Stimulated activated naive CD8-positive, alpha-beta T cell treated with anti-CD3 and anti-CD28 coated beads, Interleukin-15, amount 100 ng/mL, for 72 hours (primary cell): ENCODE measurements at regions not wholly inside any gene's neighbourhood (a gene's known extent, or its start where the extent isn't known, plus 50 kb on each side); places are given as distances from the start of the nearest gene placed in this dataset.

ENCODE experiments used
- ATAC-seq: fragments of 150-1000 bp; cut with Tn5 transposase; 2 replicates; pipeline ENCODE4 v1.10.0; 2021; ENCODE audit warnings: mild to moderate bottlenecking, moderate library complexity
- DNase-seq, 2 donors: peaks; one replicate each; pipeline ENCODE4 v3.0.0; 2021 to 2022
- H3K27ac Mint-ChIP-seq, 2 donors: one replicate each; pipeline ENCODE4 v1.8.0; 2022; ENCODE audit warnings: mild to moderate bottlenecking in 2 of 2, mixed read lengths in 2 of 2, moderate library complexity in 2 of 2
- H3K27me3 Mint-ChIP-seq: one replicate; pipeline ENCODE4 v1.8.0; 2022; ENCODE audit warnings: mixed read lengths
- H3K4me1 Mint-ChIP-seq: one replicate; pipeline ENCODE4 v1.8.0; 2022; ENCODE audit warnings: mild to moderate bottlenecking, mixed read lengths
- H3K4me3 Mint-ChIP-seq, 2 donors: one replicate each; pipeline ENCODE4 v1.8.0; 2022; ENCODE audit warnings: mild to moderate bottlenecking in 2 of 2, mixed read lengths in 2 of 2, moderate library complexity in 1 of 2
- H3K9me3 Mint-ChIP-seq, 2 donors: one replicate each; pipeline ENCODE4 v1.8.0; 2022; ENCODE audit warnings: mixed read lengths in 2 of 2

DNA sequence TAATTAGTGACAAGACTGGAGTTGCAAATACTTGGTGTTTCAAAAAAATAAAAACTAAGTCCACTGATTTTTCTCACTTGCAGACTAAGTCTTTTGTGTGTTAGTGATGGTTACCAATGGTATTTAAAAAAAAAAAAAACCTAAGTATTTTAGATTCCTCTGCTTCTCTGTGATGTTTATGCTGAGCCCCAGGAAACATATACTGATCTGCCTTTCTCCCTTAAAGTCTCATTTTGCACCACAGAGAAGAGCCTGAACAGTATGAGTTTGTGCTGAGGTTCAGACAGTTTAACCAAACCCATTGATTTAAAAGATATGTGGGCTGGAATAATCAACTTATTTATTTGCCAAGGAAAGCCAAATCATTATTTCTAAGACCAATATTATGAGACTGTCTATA lies 1305.0 kb downstream of the PCDH18 start:
- Mint-ChIP-seq H3K4me3 (no peak overlapping the region), H3K27ac (no peak overlapping the region), H3K27me3 (no peaks in the 10 kb centered on the region), H3K4me1 (no peaks in the 10 kb centered on the region), H3K9me3 (peaks cover 0 to 5% of the 10 kb centered on the region in 2 donors)
- no peak for DNase-seq
- ATAC-seq, result no peak

DNA sequence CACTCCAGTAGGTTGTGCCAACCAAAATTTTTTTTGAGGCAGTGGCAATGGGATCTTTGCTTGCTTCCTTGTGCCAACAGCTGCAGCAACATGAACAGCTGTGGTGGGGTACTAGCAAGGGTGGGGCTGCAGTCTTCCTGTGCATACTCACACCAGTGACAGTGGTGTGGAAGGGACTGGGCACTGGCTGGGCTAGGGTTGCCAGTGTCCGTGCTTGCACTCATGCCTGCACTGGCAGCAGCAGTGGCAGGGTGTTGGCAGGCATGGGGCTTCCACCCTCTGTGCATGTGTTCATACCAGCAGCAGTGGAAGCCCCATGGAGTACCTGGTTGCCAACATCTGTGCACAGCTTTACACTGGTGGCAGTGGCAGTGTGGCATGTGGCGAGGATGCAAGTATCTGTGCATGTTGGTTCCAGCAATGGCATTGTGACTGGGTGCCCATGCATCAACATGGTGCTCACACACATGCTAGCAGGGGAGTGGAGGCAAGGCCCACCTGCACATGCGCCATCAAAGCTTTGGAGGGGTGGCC lies 1312.6 kb downstream of the PCDH18 start:
- DNase-seq (no peak), ATAC-seq (no peak)
- H3K27ac Mint-ChIP-seq, result no peak overlapping the region
- H3K27me3 Mint-ChIP-seq, result no peaks in the 10 kb centered on the region
- no peak overlapping the region for H3K4me3 Mint-ChIP-seq
- peaks cover 4 to 14% of the 10 kb centered on the region in 2 donors for H3K9me3 Mint-ChIP-seq
- H3K4me1 Mint-ChIP-seq, result no peaks in the 10 kb centered on the region

DNA sequence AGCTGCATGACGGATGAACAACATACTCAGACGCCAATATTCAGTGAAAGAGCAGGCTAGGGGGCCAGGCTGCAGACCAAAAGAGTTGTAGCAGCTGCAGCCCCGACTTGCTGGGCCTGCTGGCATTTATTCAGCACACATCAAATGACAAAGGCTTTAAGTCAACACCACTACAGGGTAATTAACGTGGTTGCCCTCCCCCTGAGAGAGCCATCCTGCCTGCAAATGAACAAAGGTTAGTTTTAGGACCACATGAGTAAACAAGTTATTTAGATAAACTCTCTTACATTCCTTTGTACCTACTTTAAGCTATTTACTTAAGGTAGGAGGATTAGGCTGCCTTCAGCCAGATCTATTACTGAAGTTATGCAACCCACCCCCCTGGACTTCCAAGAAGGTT lies 1329.1 kb downstream of the PCDH18 start:
- no peak overlapping the region for H3K27ac Mint-ChIP-seq
- no peaks in the 10 kb centered on the region for H3K4me1 Mint-ChIP-seq
- DNase-seq (no peak), ATAC-seq (no peak)
- H3K27me3 Mint-ChIP-seq, result no peaks in the 10 kb centered on the region
- peaks cover 0 to 4% of the 10 kb centered on the region in 2 donors for H3K9me3 Mint-ChIP-seq
- no peak overlapping the region for H3K4me3 Mint-ChIP-seq

DNA sequence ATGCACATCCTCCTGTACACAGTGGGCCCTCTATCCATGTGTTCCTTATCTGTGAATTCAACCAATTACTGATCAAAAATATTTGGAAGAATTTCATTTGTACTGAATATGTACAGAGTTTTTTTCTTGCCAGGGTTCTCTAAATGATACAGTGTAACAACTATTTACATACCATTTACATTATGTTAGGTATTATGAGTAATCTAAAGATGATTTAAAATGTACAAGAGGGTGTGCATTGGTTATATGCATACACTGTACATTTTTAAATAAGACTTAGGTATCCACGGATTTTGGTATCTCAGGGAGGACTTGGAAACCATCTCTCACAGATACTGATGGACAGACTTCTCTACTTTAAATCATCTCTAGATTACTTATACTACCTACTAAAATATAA lies 1333.9 kb downstream of the PCDH18 start:
- H3K27ac Mint-ChIP-seq, result no peak overlapping the region
- no peak for ATAC-seq
- no peaks in the 10 kb centered on the region for H3K4me1 Mint-ChIP-seq
- H3K27me3 Mint-ChIP-seq, result no peaks in the 10 kb centered on the region
- peaks cover 4 to 7% of the 10 kb centered on the region in 2 donors for H3K9me3 Mint-ChIP-seq
- no peak for DNase-seq
- no peak overlapping the region for H3K4me3 Mint-ChIP-seq

DNA sequence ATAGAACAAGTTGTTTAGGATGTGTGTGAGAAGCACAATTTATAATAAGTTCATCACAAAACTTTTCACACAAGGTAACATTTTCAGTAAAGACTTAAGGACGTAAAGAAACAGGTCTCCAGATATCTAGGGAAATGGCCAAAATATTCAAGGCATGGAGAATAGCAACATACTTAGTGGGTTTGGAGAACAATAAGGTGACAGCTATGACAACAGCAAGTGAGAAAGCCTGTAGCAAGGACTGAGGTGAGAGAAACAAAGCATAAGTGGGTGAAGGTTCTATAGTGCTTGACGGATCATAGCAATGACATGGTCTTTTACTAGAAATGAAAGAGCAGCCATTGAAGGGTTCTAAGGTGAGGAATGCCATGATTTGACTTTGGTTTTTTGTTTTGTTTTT lies 1337.3 kb downstream of the PCDH18 start:
- DNase-seq (no peak), ATAC-seq (no peak)
- Mint-ChIP-seq H3K27ac (no peak overlapping the region), H3K9me3 (peaks cover 4 to 7% of the 10 kb centered on the region in 2 donors), H3K27me3 (no peaks in the 10 kb centered on the region), H3K4me3 (no peak overlapping the region), H3K4me1 (no peaks in the 10 kb centered on the region)

DNA sequence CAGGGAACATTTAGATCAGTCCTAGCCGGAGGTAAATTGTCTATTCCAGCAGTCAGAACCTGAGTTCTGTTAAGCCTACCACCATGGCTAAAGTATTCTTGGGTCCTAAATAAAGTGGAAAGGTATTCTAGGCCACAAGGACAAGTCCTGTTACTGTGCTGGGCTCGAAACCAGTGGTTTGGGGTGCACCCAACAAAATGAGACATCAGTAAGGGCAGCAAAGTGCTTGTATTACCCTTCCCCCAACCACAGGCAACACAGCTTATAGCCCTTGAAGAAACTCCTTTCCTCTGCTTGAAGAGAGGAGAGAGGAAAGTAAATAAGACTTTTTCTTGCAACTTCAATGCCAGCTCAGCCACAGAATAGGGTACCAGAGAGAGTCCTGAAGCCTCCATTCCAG lies 1345.6 kb downstream of the PCDH18 start:
- ATAC-seq (no peak), DNase-seq (no peak)
- Mint-ChIP-seq H3K4me3 (no peak overlapping the region), H3K9me3 (peaks cover 10 to 22% of the 10 kb centered on the region in 2 donors), H3K27ac (no peak overlapping the region), H3K4me1 (no peaks in the 10 kb centered on the region), H3K27me3 (no peaks in the 10 kb centered on the region)

DNA sequence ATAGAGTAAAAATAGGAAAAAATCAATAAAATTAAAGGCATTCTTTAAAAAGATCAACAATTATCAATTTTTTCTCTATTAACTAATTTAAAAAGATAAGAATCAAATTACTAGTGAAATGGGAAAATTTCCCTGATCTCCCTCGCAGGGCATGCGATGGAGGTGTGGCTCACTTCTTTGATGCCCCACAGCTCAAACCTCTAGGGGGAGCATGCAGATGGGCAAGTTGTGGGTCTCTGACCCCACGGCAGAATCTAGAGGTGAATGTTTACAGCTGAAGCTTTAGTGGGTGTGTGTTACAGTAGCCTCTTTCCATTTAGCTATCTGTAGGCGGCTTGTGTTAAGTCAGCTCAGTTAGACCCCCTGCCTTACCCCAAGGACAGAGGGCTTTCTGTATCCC lies 1348.8 kb downstream of the PCDH18 start:
- Mint-ChIP-seq H3K4me3 (no peak overlapping the region), H3K9me3 (peaks cover 6 to 14% of the 10 kb centered on the region in 2 donors), H3K27ac (no peak overlapping the region), H3K27me3 (no peaks in the 10 kb centered on the region), H3K4me1 (no peaks in the 10 kb centered on the region)
- ATAC-seq, result no peak
- DNase-seq, result no peak

DNA sequence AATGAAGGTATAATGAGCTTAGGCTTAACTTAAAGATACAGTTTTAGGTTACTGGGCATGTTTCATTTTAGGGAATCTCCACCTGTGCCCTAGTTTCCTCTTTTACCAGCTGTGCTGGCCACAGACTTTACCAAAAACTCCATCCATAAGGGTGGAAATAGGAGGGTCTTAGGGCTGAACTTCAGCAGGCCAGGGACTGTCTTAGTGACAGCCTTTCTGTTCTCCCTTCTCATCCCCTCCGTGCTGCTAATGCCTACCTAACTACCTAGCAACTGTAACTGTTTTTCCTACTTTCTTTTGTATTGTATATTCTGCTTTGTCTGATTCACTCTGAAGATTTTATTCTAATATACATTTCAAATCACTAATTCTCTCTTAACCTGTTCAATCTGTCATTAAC lies 1375.3 kb downstream of the PCDH18 start:
- H3K27ac Mint-ChIP-seq, result no peak overlapping the region
- H3K27me3 Mint-ChIP-seq, result no peaks in the 10 kb centered on the region
- no peak for DNase-seq
- H3K4me1 Mint-ChIP-seq, result no peaks in the 10 kb centered on the region
- H3K4me3 Mint-ChIP-seq, result no peak overlapping the region
- ATAC-seq, result no peak
- peaks cover 0 to 1% of the 10 kb centered on the region in 2 donors for H3K9me3 Mint-ChIP-seq

DNA sequence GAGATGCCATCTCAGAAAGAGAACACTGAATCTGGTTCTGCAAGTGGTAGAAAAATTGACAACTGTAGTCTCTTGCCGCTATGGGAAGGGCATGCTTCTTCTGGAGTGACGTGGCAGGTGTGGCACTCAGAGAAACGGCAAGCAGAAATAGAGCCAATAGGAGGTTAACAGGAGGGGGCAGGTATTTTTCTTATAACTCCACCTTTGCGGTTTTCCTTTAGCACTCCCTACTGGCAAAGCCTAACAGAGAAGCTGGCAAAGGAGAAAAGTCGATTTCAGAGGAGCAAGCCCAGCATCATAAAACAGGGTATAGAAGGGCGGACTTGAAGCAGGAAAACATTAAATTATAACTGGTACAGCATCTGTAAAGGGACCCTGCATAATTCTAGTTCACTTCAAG lies 1382.2 kb downstream of the PCDH18 start:
- Mint-ChIP-seq H3K27ac (no peak overlapping the region), H3K27me3 (no peaks in the 10 kb centered on the region), H3K4me3 (no peak overlapping the region), H3K4me1 (no peaks in the 10 kb centered on the region), H3K9me3 (peaks cover 13 to 20% of the 10 kb centered on the region in 2 donors)
- ATAC-seq (no peak), DNase-seq (no peak)

DNA sequence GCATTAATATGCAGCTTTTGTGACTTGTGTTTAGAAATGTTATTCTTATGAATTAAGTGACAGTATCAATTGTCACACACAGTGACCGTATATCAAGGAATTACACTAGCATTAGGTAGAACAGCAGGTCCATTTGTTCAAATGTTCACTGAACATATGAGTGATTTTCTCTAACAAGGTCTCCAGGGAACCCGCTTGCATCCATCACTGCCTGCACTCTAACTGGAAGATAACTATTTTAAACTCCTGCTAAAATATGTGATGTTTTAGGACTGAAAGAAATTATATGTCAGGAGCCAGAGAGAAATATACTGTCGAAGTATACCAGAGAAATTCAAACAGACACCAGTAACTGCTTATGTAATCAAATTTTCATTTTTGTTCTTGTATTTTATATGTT lies 1395.7 kb downstream of the PCDH18 start:
- Mint-ChIP-seq H3K27me3 (no peaks in the 10 kb centered on the region), H3K27ac (no peak overlapping the region), H3K9me3 (no peaks in the 10 kb centered on the region), H3K4me1 (no peaks in the 10 kb centered on the region), H3K4me3 (no peak overlapping the region)
- no peak for ATAC-seq
- no peak for DNase-seq

DNA sequence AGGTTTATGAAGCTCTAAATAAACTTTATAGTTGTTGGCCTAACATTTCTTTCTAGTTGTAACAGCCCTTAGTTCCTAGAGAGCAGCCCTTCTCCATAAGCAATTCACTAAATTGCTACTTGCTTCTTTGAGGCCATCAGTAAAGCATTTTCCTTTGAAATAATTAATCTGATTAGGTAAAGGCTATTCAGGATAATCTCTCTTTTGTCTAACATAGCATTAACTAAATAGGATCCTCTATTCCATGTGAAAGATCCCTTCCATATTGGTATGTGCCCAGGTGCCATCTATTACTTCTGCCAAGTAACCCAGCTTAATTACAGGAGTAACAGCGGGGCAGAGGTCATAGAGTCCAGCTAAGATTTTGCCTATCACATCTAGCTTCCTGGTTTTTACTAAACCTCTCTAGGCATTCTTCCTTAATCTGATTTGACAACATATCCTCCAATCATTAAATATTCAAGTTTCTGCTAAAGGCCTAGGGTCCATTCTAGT lies 1408.0 kb downstream of the PCDH18 start:
- no peaks in the 10 kb centered on the region for H3K27me3 Mint-ChIP-seq
- H3K4me1 Mint-ChIP-seq, result no peaks in the 10 kb centered on the region
- no peak for DNase-seq
- ATAC-seq, result no peak
- peaks cover 8 to 9% of the 10 kb centered on the region in 2 donors for H3K9me3 Mint-ChIP-seq
- H3K4me3 Mint-ChIP-seq, result no peak overlapping the region
- no peak overlapping the region for H3K27ac Mint-ChIP-seq

DNA sequence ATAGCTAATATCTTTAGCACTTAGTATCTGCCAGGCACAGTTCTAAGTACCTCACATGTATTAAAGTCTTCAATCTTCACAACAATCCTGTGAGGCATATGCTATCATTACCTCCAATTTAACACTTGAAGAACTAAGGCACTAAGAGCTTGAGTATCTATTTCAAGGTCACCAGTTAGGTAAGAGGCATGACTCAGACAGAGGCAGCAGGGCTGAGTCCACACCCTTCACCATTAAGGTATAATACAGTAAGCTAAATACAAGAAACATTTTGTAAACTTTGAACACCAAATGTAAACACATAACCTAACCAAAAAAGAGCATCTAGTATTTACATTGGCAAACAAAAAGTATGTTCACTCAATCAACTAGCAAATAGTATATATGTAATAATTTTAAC lies 1410.9 kb downstream of the PCDH18 start:
- ATAC-seq (no peak), DNase-seq (no peak)
- Mint-ChIP-seq H3K4me1 (no peaks in the 10 kb centered on the region), H3K9me3 (peaks cover 0 to 2% of the 10 kb centered on the region in 2 donors), H3K27ac (no peak overlapping the region), H3K4me3 (no peak overlapping the region), H3K27me3 (no peaks in the 10 kb centered on the region)

DNA sequence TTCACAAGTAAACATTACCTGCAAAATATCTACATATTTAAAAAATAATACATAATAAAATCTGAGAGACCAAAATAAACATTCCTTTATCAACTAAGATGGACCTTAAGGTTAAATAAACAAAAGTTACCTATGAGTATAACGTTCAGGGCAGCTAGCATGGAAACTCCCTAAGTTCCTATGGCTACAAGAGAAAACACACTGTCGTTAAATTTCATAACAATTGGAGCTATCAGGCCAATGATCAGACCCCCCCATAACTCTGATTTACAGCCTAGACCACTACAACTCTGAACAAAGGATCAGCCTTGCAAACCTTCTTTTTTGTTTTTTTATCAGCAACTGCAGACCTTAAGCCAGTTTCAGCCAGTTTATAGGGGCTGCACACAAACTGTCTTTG lies 1418.4 kb downstream of the PCDH18 start:
- Mint-ChIP-seq H3K4me1 (no peaks in the 10 kb centered on the region), H3K9me3 (no peaks in the 10 kb centered on the region)
- ATAC-seq, result no peak

DNA sequence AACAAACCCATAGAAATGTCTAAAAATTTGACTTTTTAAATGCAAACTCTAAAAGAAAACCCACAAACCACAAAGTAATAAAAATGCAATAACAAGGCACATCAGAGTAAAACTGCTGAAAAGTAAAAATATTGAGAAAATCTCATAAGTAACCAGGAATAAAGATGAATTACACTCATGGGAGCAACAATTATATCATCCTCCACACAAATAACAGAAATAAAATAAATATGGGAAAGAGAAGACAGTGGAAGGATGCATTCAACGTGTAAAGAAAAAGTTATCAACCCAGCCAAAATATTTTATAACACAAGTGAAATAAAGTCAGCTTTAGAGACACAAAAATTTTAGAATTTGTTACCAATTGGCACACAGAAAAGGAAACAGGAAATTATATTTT lies 1420.2 kb downstream of the PCDH18 start:
- Mint-ChIP-seq H3K27me3 (no peaks in the 10 kb centered on the region), H3K4me3 (no peak overlapping the region), H3K27ac (no peak overlapping the region), H3K4me1 (no peaks in the 10 kb centered on the region), H3K9me3 (no peaks in the 10 kb centered on the region)
- DNase-seq (no peak), ATAC-seq (no peak)

More for the DNA sequence above, 1418.4 kb downstream of the PCDH18 start:
- DNase-seq, result no peak
- H3K27ac Mint-ChIP-seq, result no peak overlapping the region
- H3K4me3 Mint-ChIP-seq, result no peak overlapping the region
- no peaks in the 10 kb centered on the region for H3K27me3 Mint-ChIP-seq

DNA sequence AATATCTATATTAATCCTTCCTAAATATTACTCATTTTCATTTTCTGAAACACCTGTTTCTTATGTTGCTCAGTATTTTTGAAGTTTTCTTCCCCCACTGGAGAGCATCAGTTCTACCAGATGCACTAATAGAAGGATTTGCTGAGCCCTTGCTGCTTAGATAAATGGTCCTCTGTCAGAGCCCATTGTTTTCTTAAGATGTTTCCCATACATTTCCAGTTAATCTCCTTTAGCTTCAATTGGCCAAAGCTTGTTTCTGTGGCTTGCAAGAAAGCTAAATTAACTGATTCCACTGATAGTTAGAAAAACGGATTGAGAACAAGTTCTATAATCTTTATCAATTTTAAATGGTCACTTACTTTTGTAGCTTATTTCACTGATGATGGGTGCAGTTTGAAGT lies 1425.5 kb downstream of the PCDH18 start:
- H3K27ac Mint-ChIP-seq, result no peak overlapping the region
- H3K4me1 Mint-ChIP-seq, result no peaks in the 10 kb centered on the region
- H3K9me3 Mint-ChIP-seq, result no peaks in the 10 kb centered on the region
- H3K27me3 Mint-ChIP-seq, result no peaks in the 10 kb centered on the region
- ATAC-seq (no peak), DNase-seq (no peak)
- H3K4me3 Mint-ChIP-seq, result no peak overlapping the region

DNA sequence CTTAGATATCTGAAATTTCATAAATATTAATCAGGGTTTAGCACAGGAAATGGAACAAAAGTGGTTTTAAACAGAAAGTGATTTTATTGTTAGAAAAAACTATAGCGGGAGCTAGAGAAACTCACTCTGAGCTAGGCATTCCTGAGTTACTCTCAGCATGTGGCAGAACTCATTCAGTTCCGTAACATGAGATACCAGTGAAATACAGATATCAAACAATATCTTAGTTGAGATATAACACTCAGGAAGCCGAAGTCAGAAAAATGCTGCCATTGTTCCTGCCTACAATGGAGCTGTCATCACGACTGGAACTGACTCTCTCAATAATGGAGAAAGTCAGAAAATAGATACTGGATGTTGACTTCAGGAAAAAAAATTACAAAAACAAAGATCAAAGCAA lies 1428.7 kb downstream of the PCDH18 start:
- Mint-ChIP-seq H3K9me3 (no peaks in the 10 kb centered on the region), H3K27ac (no peak overlapping the region), H3K4me1 (no peaks in the 10 kb centered on the region)

DNA sequence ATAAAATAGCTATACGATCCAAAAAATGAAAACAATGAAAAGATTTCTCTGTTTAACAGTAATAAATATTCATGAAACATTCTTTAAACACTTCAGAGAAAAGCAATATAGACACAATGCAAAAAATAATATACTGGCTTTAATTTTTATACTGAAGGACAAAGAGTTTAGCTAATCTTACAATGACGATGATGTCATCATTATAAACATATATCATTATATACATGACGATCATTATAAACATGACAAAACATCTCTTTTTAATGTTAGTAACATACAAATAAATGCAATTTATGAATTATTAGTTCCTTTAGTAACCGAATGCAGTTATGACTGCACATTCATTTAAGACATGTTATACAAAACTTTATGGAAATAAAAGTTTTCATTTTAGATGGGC lies 1434.6 kb downstream of the PCDH18 start:
- no peaks in the 10 kb centered on the region for H3K27me3 Mint-ChIP-seq
- no peak for ATAC-seq
- no peak for DNase-seq
- no peak overlapping the region for H3K27ac Mint-ChIP-seq
- no peaks in the 10 kb centered on the region for H3K4me1 Mint-ChIP-seq
- no peaks in the 10 kb centered on the region for H3K9me3 Mint-ChIP-seq
- no peak overlapping the region for H3K4me3 Mint-ChIP-seq

More for the DNA sequence above, 1428.7 kb downstream of the PCDH18 start:
- ATAC-seq (no peak), DNase-seq (no peak)
- Mint-ChIP-seq H3K27me3 (no peaks in the 10 kb centered on the region), H3K4me3 (no peak overlapping the region)
